HEK293T (cell line): ENCODE measurements at regions not wholly inside any gene's neighbourhood (a gene's known extent, or its start where the extent isn't known, plus 50 kb on each side); places are given as distances from the start of the nearest gene placed in this dataset.

ENCODE experiments used
- BHLHE40 ChIP-seq: fragments of 450-650 bp; IDR thresholded peaks from 2 replicates; pipeline ENCODE4 v1.6.1; 2016; ENCODE audit warnings: mild to moderate bottlenecking, moderate library complexity, borderline replicate concordance
- TARDBP ChIP-seq: fragments of 450-650 bp; IDR thresholded peaks from 2 replicates; pipeline ENCODE4 v1.6.1; 2016
- ZNF384 ChIP-seq: fragments of 450-650 bp; IDR thresholded peaks from 2 replicates; pipeline ENCODE4 v1.6.1; 2016

DNA sequence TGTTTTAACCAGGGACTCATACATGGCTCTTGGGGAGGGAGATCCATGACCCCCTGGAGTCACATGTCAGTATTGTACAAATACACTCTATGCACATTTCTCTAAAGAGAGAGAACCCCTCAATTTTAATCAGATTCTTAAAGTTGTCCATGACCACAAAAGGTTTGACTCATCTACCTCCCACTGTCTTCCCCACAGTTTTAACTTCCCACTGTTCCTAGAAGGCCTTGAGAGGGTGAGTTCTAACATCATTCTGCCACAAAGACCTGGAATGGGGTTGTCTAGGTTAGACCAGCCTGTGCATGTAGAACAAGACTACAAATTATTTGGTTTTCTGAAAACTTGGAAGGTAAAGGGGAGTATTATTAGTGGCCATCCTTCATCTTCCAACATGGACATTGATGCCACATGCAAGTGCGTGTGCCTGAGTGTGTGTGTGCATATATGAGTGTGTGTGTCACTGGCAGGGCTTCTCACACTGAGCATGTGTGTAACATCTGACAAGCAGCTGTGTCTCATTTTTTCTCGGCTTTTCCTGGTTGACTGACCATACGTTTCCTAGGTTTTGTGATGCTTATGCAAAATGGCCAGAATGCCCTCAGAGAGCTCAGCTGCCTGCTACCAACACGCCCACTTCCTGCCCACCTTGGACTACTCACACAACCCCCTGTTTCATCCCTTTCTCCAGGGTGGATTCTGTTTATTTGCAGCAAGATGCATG lies 94.6 kb upstream of the LGALSL start:
- TF ChIP-seq TARDBP (no peak), BHLHE40 (no peak), ZNF384 (no peak)
